Endothelial cell of umbilical vein (primary cell): ENCODE measurements at regions not wholly inside any gene's neighbourhood (a gene's known extent, or its start where the extent isn't known, plus 50 kb on each side); places are given as distances from the start of the nearest gene placed in this dataset.

Experiments
- BruUV-seq: library from RNA; stranded (reverse); fragments of 400-500 nt; replicated peaks from 2 replicates; lab custom pipeline; 2021; lab: Mats Ljungman, UMichigan
- CTCF ChIA-PET: fragments of 300-600, 350-600 bp; sonication (Branson Sonifier 250); formaldehyde crosslinking; loops from one replicate; lab custom pipeline; 2021; ENCODE audit warnings: antibody characterized with exemption, inconsistent platforms; lab: Charles Lee
- POLR2A ChIA-PET: fragments of 300-600, 350-600 bp; sonication (Branson Sonifier 250); formaldehyde crosslinking; loops from one replicate; lab custom pipeline; 2021; ENCODE audit warnings: antibody characterized with exemption, inconsistent platforms; lab: Charles Lee
- DNase-seq: peaks from one replicate; pipeline ENCODE4 v3.0.0-alpha.2; 2011; ENCODE audit warnings: low read depth, low spot score
- FAIRE-seq: peaks from 2 replicates; lab custom pipeline; 2011; peaks lifted over from hg19 to GRCh38; lab: Jason Lieb, UNC
- H2AFZ ChIP-seq: 2 replicates; pipeline ENCODE4 v1.6.0; 2012; ENCODE audit warnings: low read depth, low read length, control low read depth, inconsistent platforms
- H3K27ac ChIP-seq: 2 replicates; pipeline ENCODE4 v1.5.1; 2011; ENCODE audit warnings: low read depth, mild to moderate bottlenecking, control low read depth, low read length, moderate library complexity; ENCODE audit not compliant: insufficient read depth
- H3K27me3 ChIP-seq, 2 experiments: 2 replicates each; pipeline versions ENCODE4 v1.6.0 to v1.6.1; 2011; ENCODE audit warnings: low read length in 2 of 2, mixed read lengths in 1 of 2; ENCODE audit not compliant: control insufficient read depth in 2 of 2, insufficient read depth in 2 of 2
- H3K36me3 ChIP-seq, 2 experiments: 2 replicates in 1 of 2; 3 replicates in 1 of 2; pipeline ENCODE4 v1.5.1; 2011; ENCODE audit warnings: low read length in 2 of 2, mild to moderate bottlenecking in 1 of 2, moderate library complexity in 1 of 2; ENCODE audit not compliant: control insufficient read depth in 2 of 2, insufficient read depth in 2 of 2; ENCODE audit errors: extremely low read depth in 1 of 2
- H3K4me1 ChIP-seq: 3 replicates; pipeline ENCODE4 v1.5.1; 2011; ENCODE audit warnings: mild to moderate bottlenecking, low read length; ENCODE audit not compliant: control insufficient read depth, insufficient read depth; ENCODE audit errors: extremely low read depth
- H3K4me2 ChIP-seq: 2 replicates; pipeline ENCODE4 v1.6.1; 2011; ENCODE audit warnings: low read length, control low read depth, mixed read lengths; ENCODE audit not compliant: insufficient read depth
- H3K4me3 ChIP-seq, 3 experiments: fragments of 200-600 bp in 1 of 3; sonication (generic), shearing (Covaris generic) in 1 of 3; replicated peaks in 1 of 3; 2 replicates each; pipeline ENCODE4 v1.5.1; 2011 to 2016; ENCODE audit warnings: control low read depth in 3 of 3, low read length in 3 of 3, mild to moderate bottlenecking in 2 of 3, inconsistent platforms in 1 of 3, low read depth in 1 of 3, moderate library complexity in 1 of 3; ENCODE audit not compliant: insufficient read depth in 1 of 3
- H3K79me2 ChIP-seq: 2 replicates; pipeline ENCODE4 v1.6.0; 2012; ENCODE audit warnings: low read length, inconsistent platforms; ENCODE audit not compliant: control insufficient read depth, insufficient read depth
- H3K9ac ChIP-seq: replicated peaks from 2 replicates; pipeline ENCODE3; 2011; ENCODE audit warnings: low read length, control low read depth; ENCODE audit not compliant: insufficient read depth; ENCODE audit errors: extremely low read depth
- H3K9me1 ChIP-seq: replicated peaks from 3 replicates; pipeline ENCODE4 v1.6.0; 2011; ENCODE audit warnings: mild to moderate bottlenecking, low read length; ENCODE audit not compliant: control insufficient read depth, insufficient read depth; ENCODE audit errors: extremely low read depth
- H3K9me3 ChIP-seq: replicated peaks from 2 replicates; pipeline ENCODE4 v1.5.1; 2012; ENCODE audit warnings: low read length, inconsistent platforms; ENCODE audit not compliant: control insufficient read depth, insufficient read depth
- H4K20me1 ChIP-seq: replicated peaks from 2 replicates; pipeline ENCODE3; 2011; ENCODE audit warnings: mild to moderate bottlenecking, low read length; ENCODE audit not compliant: control insufficient read depth, insufficient read depth; ENCODE audit errors: extremely low read depth
- CTCF ChIP-seq, 2 donors: IDR thresholded peaks; 1 replicate in 1 of 2; 2 replicates in 1 of 2; pipeline ENCODE4 v1.5.1; 2011; ENCODE audit warnings: low read length in 2 of 2, mild to moderate bottlenecking in 2 of 2, moderate library complexity in 2 of 2, control low read depth in 1 of 2, inconsistent platforms in 1 of 2, low read depth in 1 of 2; ENCODE audit not compliant: insufficient read depth in 1 of 2; ENCODE audit errors: extremely low read depth in 1 of 2
- EZH2 ChIP-seq: IDR thresholded peaks from 2 replicates; pipeline ENCODE4 v1.6.1; 2012; ENCODE audit warnings: borderline replicate concordance, low read depth, mild to moderate bottlenecking, moderate library complexity, low read length, inconsistent platforms; ENCODE audit not compliant: severe bottlenecking
- FOS ChIP-seq: IDR thresholded peaks from 2 replicates; pipeline ENCODE4 v1.6.1; 2011; ENCODE audit warnings: mild to moderate bottlenecking, low read length, moderate library complexity, borderline replicate concordance; ENCODE audit not compliant: insufficient read depth
- GATA2 ChIP-seq: IDR thresholded peaks from 2 replicates; pipeline ENCODE4 v1.7.0; 2011; ENCODE audit warnings: low read depth, mild to moderate bottlenecking, moderate library complexity, mixed read lengths, low read length; ENCODE audit not compliant: insufficient read length, insufficient read depth
- JUN ChIP-seq: IDR thresholded peaks from 2 replicates; pipeline ENCODE4 v1.6.1; 2011; ENCODE audit warnings: borderline replicate concordance, low read depth; ENCODE audit not compliant: insufficient read length, insufficient read depth
- MAX ChIP-seq: IDR thresholded peaks from 2 replicates; pipeline ENCODE4 v1.6.1; 2011; ENCODE audit not compliant: insufficient read depth, insufficient read length
- MYC ChIP-seq: IDR thresholded peaks from one replicate; pipeline ENCODE4 v1.6.1; 2011; ENCODE audit warnings: mild to moderate bottlenecking, low read depth, low read length
- POLR2A ChIP-seq: IDR thresholded peaks from 2 replicates; pipeline ENCODE4 v1.6.1; 2012; ENCODE audit warnings: low read depth, mild to moderate bottlenecking, control low read depth, low read length
- POLR2AphosphoS5 ChIP-seq: IDR thresholded peaks from 2 replicates; pipeline ENCODE4 v1.6.1; 2012; ENCODE audit warnings: low read depth, mild to moderate bottlenecking, control low read depth, low read length, moderate library complexity; ENCODE audit not compliant: insufficient read depth
- dilution Hi-C: fragments of 300-500 bp; cut with MboI; formaldehyde crosslinking; loops from one replicate; pipeline ENCODE4 v1.15.0; 2019; ENCODE audit warnings: low sequenced_read_pairs; ENCODE audit not compliant: extremely low pct_ligation_motif_present
- intact Hi-C: fragments of 100-400 bp; cut with micrococcal nuclease; formaldehyde crosslinking; loops from one replicate; pipeline ENCODE4 v1.10.0; 2022

GRCh38 chr4:23234716-23235115 is 542.0 kb downstream of the GBA3 start:
- DNase-seq (no peak), FAIRE-seq (no peak)
- H3K27ac ChIP-seq: no peak overlapping the region
- H3K79me2 ChIP-seq: no peaks in the 10 kb centered on the region
- CTCF ChIA-PET: no interaction called here
- intact Hi-C loops: no loop called here
- H3K27me3 ChIP-seq: no peaks in the 10 kb centered on the region
- BruUV-seq: no TSS peak
- H3K9me3 ChIP-seq: peaks cover 3% of the 10 kb centered on the region
- no peak for TF ChIP-seq POLR2A
- no peak for TF ChIP-seq FOS
- TF ChIP-seq MAX: no peak
- TF ChIP-seq JUN: peak; percentile 7
- TF ChIP-seq MYC: no peak
- H3K4me1 ChIP-seq: no peaks in the 10 kb centered on the region
- no peaks in the 10 kb centered on the region for H4K20me1 ChIP-seq
- no peak overlapping the region for H3K4me3 ChIP-seq
- POLR2A ChIA-PET: no interaction called here
- no peak overlapping the region for H3K4me2 ChIP-seq
- no peaks in the 10 kb centered on the region for H3K9me1 ChIP-seq
- no peak overlapping the region for H2AFZ ChIP-seq
- no peak overlapping the region for H3K9ac ChIP-seq
- dilution Hi-C loops: no loop called here
- H3K36me3 ChIP-seq: no peaks in the 10 kb centered on the region

GRCh38 chr4:23234018-23234417 is 541.3 kb downstream of the GBA3 start:
- CTCF ChIA-PET: no interaction called here

More at GRCh38 chr4:23234018-23234417, 541.3 kb downstream of the GBA3 start:
- dilution Hi-C loops: no loop called here
- no peak overlapping the region for H2AFZ ChIP-seq
- no TSS peak for BruUV-seq
- no peaks in the 10 kb centered on the region for H3K79me2 ChIP-seq
- intact Hi-C loops: no loop called here
- DNase-seq: no peak
- no peak overlapping the region for H3K4me2 ChIP-seq
- no peaks in the 10 kb centered on the region for H4K20me1 ChIP-seq
- H3K9ac ChIP-seq: no peak overlapping the region
- H3K9me1 ChIP-seq: no peaks in the 10 kb centered on the region
- FAIRE-seq: no peak
- POLR2A ChIA-PET: no interaction called here
- H3K4me3 ChIP-seq: no peak overlapping the region
- H3K9me3 ChIP-seq: peaks cover 3% of the 10 kb centered on the region
- H3K27ac ChIP-seq: no peak overlapping the region
- H3K36me3 ChIP-seq: no peaks in the 10 kb centered on the region
- TF ChIP-seq POLR2A (no peak), FOS (no peak), MYC (no peak), GATA2 (no peak), CTCF (IDR thresholded peaks at IDR 0.05; ENCODE audit: extremely low read depth in 1 of 2, insufficient read depth in 1 of 2, low read depth in 1 of 2, low read length in 2 of 2) (no peak), JUN (no peak), MAX (no peak), POLR2AphosphoS5 (no peak), EZH2 (no peak)
- no peaks in the 10 kb centered on the region for H3K27me3 ChIP-seq
- H3K4me1 ChIP-seq: no peaks in the 10 kb centered on the region
